GM12872 (cell line): ENCODE measurements at regions not wholly inside any gene's neighbourhood (a gene's known extent, or its start where the extent isn't known, plus 50 kb on each side); places are given as distances from the start of the nearest gene placed in this dataset.

Experiments
- TF ChIP-seq, protein P1 (sequence below): IDR thresholded peaks from 3 replicates; pipeline ENCODE4 v1.5.1; 2011; ENCODE audit warnings: low read depth, mild to moderate bottlenecking, low read length, moderate library complexity; ENCODE audit not compliant: insufficient read depth

DNA sequence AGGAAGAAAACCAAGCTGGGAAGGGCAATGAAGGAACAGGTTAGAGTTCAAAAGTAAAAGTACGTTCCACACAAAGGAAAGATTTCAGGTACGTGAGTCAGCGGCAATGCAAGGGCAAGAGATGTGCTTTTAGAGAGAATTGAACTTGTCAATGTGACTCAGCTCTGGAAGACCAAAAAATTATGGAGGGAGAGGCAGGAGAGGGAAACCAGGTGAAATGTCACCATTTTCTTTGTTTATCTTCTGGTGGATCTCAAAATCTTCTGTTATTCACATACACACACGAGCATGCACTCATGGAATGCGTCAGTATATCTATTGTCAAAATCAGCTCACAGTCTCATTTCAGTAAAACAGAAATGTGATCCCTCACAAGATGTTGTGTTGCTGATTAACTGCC is 148.8 kb upstream of the RFX3 start:
- TF ChIP-seq, protein P1, sequence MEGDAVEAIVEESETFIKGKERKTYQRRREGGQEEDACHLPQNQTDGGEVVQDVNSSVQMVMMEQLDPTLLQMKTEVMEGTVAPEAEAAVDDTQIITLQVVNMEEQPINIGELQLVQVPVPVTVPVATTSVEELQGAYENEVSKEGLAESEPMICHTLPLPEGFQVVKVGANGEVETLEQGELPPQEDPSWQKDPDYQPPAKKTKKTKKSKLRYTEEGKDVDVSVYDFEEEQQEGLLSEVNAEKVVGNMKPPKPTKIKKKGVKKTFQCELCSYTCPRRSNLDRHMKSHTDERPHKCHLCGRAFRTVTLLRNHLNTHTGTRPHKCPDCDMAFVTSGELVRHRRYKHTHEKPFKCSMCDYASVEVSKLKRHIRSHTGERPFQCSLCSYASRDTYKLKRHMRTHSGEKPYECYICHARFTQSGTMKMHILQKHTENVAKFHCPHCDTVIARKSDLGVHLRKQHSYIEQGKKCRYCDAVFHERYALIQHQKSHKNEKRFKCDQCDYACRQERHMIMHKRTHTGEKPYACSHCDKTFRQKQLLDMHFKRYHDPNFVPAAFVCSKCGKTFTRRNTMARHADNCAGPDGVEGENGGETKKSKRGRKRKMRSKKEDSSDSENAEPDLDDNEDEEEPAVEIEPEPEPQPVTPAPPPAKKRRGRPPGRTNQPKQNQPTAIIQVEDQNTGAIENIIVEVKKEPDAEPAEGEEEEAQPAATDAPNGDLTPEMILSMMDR: no peak

DNA sequence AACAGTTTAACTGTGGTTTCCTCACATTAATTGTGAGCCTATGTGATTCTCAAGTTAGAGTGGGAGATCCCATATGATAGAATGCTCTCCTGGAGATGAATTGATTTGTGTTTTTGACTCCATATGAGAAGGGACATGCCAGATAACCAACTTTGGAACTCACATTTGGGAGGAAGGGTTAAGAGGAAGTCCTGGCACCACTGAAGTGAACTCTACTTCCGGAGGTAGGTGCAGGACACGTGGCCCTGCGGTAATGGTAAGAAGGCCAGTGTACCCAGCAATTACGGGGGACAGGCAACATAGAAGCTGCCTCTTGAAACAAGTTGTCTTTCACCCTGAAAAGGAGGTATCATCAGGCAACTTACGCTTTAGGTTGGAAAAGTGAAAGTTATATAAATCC is 146.6 kb upstream of the RFX3 start:
- TF ChIP-seq, protein P1: no peak

DNA sequence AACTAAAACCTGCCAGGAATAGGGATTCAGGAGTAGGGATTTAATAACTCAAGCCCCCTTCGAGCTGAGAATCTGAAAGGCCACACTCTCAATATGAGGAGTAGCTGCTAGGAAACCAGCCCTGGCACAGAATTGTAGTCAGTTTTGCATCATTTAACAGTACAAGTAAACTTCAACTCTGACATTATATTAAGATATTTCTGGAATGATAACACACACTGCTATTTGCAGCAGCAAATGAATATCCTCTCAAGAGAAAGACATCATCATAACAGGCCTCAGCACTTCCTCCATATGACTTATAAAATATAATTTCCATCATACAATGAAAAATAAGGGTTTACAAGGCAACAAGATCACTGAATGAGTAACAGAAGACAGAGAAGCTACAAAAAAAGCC is 138.2 kb upstream of the RFX3 start:
- TF ChIP-seq, protein P1: no peak

DNA sequence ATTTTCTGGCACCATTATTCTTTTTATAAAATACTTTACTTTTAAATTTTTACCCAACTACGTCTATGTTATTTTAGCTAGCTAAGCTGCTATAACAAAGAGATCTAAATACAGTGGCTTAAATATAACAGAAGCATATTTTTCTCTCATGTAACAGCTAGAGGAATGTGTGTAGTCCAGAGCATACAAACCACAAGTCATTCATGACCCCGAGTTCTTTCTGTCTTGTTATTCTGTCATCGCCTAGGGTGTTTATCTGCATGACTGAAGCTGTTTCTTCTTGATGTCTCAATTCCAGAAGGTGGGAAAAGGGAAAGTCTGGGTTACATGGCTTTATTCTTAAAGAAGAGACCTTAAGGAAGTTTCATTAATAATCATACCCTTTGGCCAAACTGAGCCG is 136.9 kb upstream of the RFX3 start:
- TF ChIP-seq, protein P1: no peak

DNA sequence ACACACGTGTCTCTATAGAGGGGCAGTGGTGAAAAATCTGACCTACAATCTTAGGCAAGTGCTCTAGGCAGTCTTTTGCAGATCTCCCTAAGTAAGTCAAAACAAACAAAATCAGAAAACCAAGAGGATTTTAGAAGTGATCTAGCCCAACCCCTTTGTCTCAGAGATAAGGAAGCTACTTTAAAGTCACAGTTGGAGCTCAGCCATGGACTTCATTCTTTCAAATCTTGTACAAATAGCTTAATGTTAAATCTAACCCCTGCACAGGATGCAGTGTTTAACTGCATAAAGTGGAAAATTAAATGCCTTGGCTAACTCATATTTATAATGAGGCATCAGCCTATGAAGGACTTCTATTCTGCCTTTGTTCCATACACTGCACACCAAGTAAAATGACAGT is 135.1 kb upstream of the RFX3 start:
- TF ChIP-seq, protein P1: no peak

DNA sequence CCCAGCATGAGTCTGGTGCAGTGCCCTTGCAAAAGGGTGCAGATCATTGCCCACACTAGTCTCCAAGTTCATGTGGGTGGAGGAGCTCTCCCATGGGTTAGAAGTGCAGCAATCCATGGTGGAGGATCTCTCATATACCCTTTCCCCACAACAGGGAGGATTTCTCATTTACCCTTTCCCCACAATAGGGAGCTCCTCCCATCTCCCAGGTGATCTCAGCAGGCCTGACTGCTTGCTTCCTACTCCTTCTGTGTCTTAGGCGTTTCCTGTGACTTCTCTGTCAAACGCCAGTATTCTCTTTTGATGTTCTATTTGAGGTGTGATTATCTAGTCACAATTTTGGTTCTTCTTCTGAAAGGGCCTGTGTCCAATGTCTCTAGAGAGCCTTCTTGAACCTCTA is 133.8 kb upstream of the RFX3 start:
- TF ChIP-seq, protein P1: no peak

DNA sequence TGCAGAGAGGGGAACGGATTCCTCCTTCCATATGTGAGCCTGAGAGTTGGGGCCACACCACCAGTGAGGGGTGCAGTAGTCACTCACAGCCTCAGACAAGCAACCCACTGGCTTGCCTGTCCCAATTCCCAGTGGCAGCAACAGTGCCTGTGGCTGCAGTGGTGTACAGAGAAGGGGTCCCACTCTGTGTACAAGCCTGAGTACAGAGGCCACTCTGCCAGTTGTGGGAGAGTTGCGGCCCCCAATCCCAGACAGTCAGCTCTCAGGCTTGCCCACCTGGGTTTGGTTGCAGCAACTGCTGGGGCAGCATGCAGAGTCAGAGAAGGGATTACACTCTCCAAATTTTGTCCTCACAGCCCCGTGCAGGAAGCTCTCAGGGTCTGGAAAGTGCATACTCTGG is 133.2 kb upstream of the RFX3 start:
- TF ChIP-seq, protein P1: no peak

DNA sequence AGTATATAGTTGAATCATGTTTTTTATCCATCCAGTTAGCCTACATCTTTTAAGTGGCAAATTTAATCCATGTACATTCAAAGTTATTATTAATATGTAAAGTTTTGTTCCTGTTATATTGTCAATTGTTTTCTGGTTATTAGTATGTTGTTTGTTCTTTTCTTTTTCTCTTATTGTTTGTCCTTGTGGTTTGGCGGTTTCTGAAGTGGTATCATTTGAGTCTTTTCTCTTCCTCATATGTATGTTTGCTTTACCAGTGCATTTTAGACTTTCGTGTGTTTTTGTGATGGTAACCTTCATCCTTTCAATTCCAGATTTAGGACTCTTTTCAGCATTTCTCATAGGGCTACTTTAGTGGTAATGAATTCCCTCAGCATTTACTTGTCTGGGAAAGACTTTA is 130.4 kb upstream of the RFX3 start:
- TF ChIP-seq, protein P1: no peak
